ENCODE measurements at regions not wholly inside any gene's neighbourhood (a gene's known extent, or its start where the extent isn't known, plus 50 kb on each side); places are given as distances from the start of the nearest gene placed in this dataset.
A peak's percentile ranks its signal among the peaks of the same experiment; 100 is the strongest.

GRCh38 chr1:200336901-200337391, 72.9 kb downstream of the ZNF281 start:
- no peaks in the 10 kb centered on the region for H3K27me3 ChIP-seq (replicated peaks; ENCODE audit: control insufficient read depth, insufficient read depth, low read length)
- no peaks in the 10 kb centered on the region for H3K9me3 ChIP-seq (ENCODE audit: control insufficient read depth, low read length)
- peak overlapping the region; percentile 63 for H3K4me3 ChIP-seq (ENCODE audit: low read length)
- H3K36me3 ChIP-seq (ENCODE audit: control insufficient read depth, insufficient read depth, low read length, severe bottlenecking) = no peaks in the 10 kb centered on the region
- H3K9ac ChIP-seq (ENCODE audit: low read length) = peak overlapping the region; percentile 37
- DNase-seq (ENCODE audit: low read depth) = no peak
- H3K4me1 ChIP-seq (ENCODE audit: control insufficient read depth, insufficient read depth, low read length) = peaks cover 17% of the 10 kb centered on the region

- no peak overlapping the region for H3K9ac ChIP-seq (ENCODE audit: low read length)
- no peaks in the 10 kb centered on the region for H3K9me3 ChIP-seq (ENCODE audit: control insufficient read depth, low read length)
- H3K4me1 ChIP-seq (ENCODE audit: control insufficient read depth, insufficient read depth, low read length) = peaks cover 16% of the 10 kb centered on the region
- H3K4me3 ChIP-seq (ENCODE audit: low read length) = peak overlapping the region; percentile 63
- no peaks in the 10 kb centered on the region for H3K36me3 ChIP-seq (ENCODE audit: control insufficient read depth, insufficient read depth, low read length, severe bottlenecking)
- no peaks in the 10 kb centered on the region for H3K27me3 ChIP-seq (replicated peaks; ENCODE audit: control insufficient read depth, insufficient read depth, low read length)
- DNase-seq (ENCODE audit: low read depth) = no peak
These were observed 73.6 kb downstream of the ZNF281 start for GRCh38 chr1:200336101-200336845.

GRCh38 chr1:200334661-200335256, 75.1 kb downstream of the ZNF281 start:
- Histone ChIP-seq H3K9ac (ENCODE audit: low read length) (no peak overlapping the region), H3K4me3 (ENCODE audit: low read length) (no peak overlapping the region), H3K9me3 (ENCODE audit: control insufficient read depth, low read length) (no peaks in the 10 kb centered on the region), H3K27me3 (replicated peaks; ENCODE audit: control insufficient read depth, insufficient read depth, low read length) (no peaks in the 10 kb centered on the region), H3K36me3 (ENCODE audit: control insufficient read depth, insufficient read depth, low read length, severe bottlenecking) (no peaks in the 10 kb centered on the region), H3K4me1 (ENCODE audit: control insufficient read depth, insufficient read depth, low read length) (peaks cover 16% of the 10 kb centered on the region)
- DNase-seq (ENCODE audit: low read depth) = no peak

- no peak for DNase-seq (ENCODE audit: low read depth)
- no peaks in the 10 kb centered on the region for H3K27me3 ChIP-seq (replicated peaks; ENCODE audit: control insufficient read depth, insufficient read depth, low read length)
- H3K4me1 ChIP-seq (ENCODE audit: control insufficient read depth, insufficient read depth, low read length) = peaks cover 16% of the 10 kb centered on the region
- no peaks in the 10 kb centered on the region for H3K9me3 ChIP-seq (ENCODE audit: control insufficient read depth, low read length)
- H3K9ac ChIP-seq (ENCODE audit: low read length) = no peak overlapping the region
- H3K4me3 ChIP-seq (ENCODE audit: low read length) = no peak overlapping the region
- no peaks in the 10 kb centered on the region for H3K36me3 ChIP-seq (ENCODE audit: control insufficient read depth, insufficient read depth, low read length, severe bottlenecking)
These were observed 76.5 kb downstream of the ZNF281 start for GRCh38 chr1:200333329-200333728.

- Histone ChIP-seq H3K36me3 (ENCODE audit: control insufficient read depth, insufficient read depth, low read length, severe bottlenecking) (no peaks in the 10 kb centered on the region), H3K9me3 (ENCODE audit: control insufficient read depth, low read length) (no peaks in the 10 kb centered on the region), H3K27me3 (replicated peaks; ENCODE audit: control insufficient read depth, insufficient read depth, low read length) (no peaks in the 10 kb centered on the region), H3K4me3 (ENCODE audit: low read length) (no peak overlapping the region), H3K4me1 (ENCODE audit: control insufficient read depth, insufficient read depth, low read length) (peaks cover 16% of the 10 kb centered on the region), H3K9ac (ENCODE audit: low read length) (no peak overlapping the region)
- DNase-seq (ENCODE audit: low read depth) = no peak
These were observed 77.1 kb downstream of the ZNF281 start for GRCh38 chr1:200332716-200333115.

GRCh38 chr1:200330741-200331428, 79.0 kb downstream of the ZNF281 start:
- DNase-seq (ENCODE audit: low read depth) = no peak
- Histone ChIP-seq H3K4me1 (ENCODE audit: control insufficient read depth, insufficient read depth, low read length) (no peaks in the 10 kb centered on the region), H3K9ac (ENCODE audit: low read length) (no peak overlapping the region), H3K4me3 (ENCODE audit: low read length) (no peak overlapping the region), H3K36me3 (ENCODE audit: control insufficient read depth, insufficient read depth, low read length, severe bottlenecking) (no peaks in the 10 kb centered on the region), H3K9me3 (ENCODE audit: control insufficient read depth, low read length) (no peaks in the 10 kb centered on the region), H3K27me3 (replicated peaks; ENCODE audit: control insufficient read depth, insufficient read depth, low read length) (no peaks in the 10 kb centered on the region)

- Histone ChIP-seq H3K27me3 (replicated peaks; ENCODE audit: control insufficient read depth, insufficient read depth, low read length) (no peaks in the 10 kb centered on the region), H3K4me1 (ENCODE audit: control insufficient read depth, insufficient read depth, low read length) (no peaks in the 10 kb centered on the region), H3K36me3 (ENCODE audit: control insufficient read depth, insufficient read depth, low read length, severe bottlenecking) (no peaks in the 10 kb centered on the region), H3K4me3 (ENCODE audit: low read length) (no peak overlapping the region), H3K9me3 (ENCODE audit: control insufficient read depth, low read length) (no peaks in the 10 kb centered on the region), H3K9ac (ENCODE audit: low read length) (no peak overlapping the region)
- DNase-seq (ENCODE audit: low read depth) = no peak
These were observed 80.5 kb downstream of the ZNF281 start for GRCh38 chr1:200329208-200329882.

- Histone ChIP-seq H3K27me3 (replicated peaks; ENCODE audit: control insufficient read depth, insufficient read depth, low read length) (no peaks in the 10 kb centered on the region), H3K9me3 (ENCODE audit: control insufficient read depth, low read length) (no peaks in the 10 kb centered on the region), H3K4me3 (ENCODE audit: low read length) (no peak overlapping the region), H3K36me3 (ENCODE audit: control insufficient read depth, insufficient read depth, low read length, severe bottlenecking) (no peaks in the 10 kb centered on the region), H3K9ac (ENCODE audit: low read length) (no peak overlapping the region), H3K4me1 (ENCODE audit: control insufficient read depth, insufficient read depth, low read length) (peaks cover 8% of the 10 kb centered on the region)
- peak; percentile 23 for DNase-seq (ENCODE audit: low read depth)
These were observed 81.5 kb downstream of the ZNF281 start for GRCh38 chr1:200328379-200328778.

- peaks cover 19% of the 10 kb centered on the region for H3K4me1 ChIP-seq (ENCODE audit: control insufficient read depth, insufficient read depth, low read length)
- no peaks in the 10 kb centered on the region for H3K36me3 ChIP-seq (ENCODE audit: control insufficient read depth, insufficient read depth, low read length, severe bottlenecking)
- no peaks in the 10 kb centered on the region for H3K27me3 ChIP-seq (replicated peaks; ENCODE audit: control insufficient read depth, insufficient read depth, low read length)
- DNase-seq (ENCODE audit: low read depth) = peak; percentile 56
- no peaks in the 10 kb centered on the region for H3K9me3 ChIP-seq (ENCODE audit: control insufficient read depth, low read length)
- H3K9ac ChIP-seq (ENCODE audit: low read length) = no peak overlapping the region
- no peak overlapping the region for H3K4me3 ChIP-seq (ENCODE audit: low read length)
These were observed 85.9 kb downstream of the ZNF281 start for GRCh38 chr1:200323856-200324400.

GRCh38 chr1:200319148-200319547, 90.7 kb downstream of the ZNF281 start:
- no peak overlapping the region for H3K4me3 ChIP-seq (ENCODE audit: low read length)
- H3K9me3 ChIP-seq (ENCODE audit: control insufficient read depth, low read length) = no peaks in the 10 kb centered on the region
- no peaks in the 10 kb centered on the region for H3K36me3 ChIP-seq (ENCODE audit: control insufficient read depth, insufficient read depth, low read length, severe bottlenecking)
- peaks cover 32% of the 10 kb centered on the region for H3K4me1 ChIP-seq (ENCODE audit: control insufficient read depth, insufficient read depth, low read length)
- no peaks in the 10 kb centered on the region for H3K27me3 ChIP-seq (replicated peaks; ENCODE audit: control insufficient read depth, insufficient read depth, low read length)
- H3K9ac ChIP-seq (ENCODE audit: low read length) = no peak overlapping the region
- DNase-seq (ENCODE audit: low read depth) = no peak

- H3K9me3 ChIP-seq (ENCODE audit: control insufficient read depth, low read length) = no peaks in the 10 kb centered on the region
- H3K9ac ChIP-seq (ENCODE audit: low read length) = no peak overlapping the region
- no peaks in the 10 kb centered on the region for H3K36me3 ChIP-seq (ENCODE audit: control insufficient read depth, insufficient read depth, low read length, severe bottlenecking)
- no peak overlapping the region for H3K4me3 ChIP-seq (ENCODE audit: low read length)
- H3K27me3 ChIP-seq (replicated peaks; ENCODE audit: control insufficient read depth, insufficient read depth, low read length) = no peaks in the 10 kb centered on the region
- H3K4me1 ChIP-seq (ENCODE audit: control insufficient read depth, insufficient read depth, low read length) = peaks cover 29% of the 10 kb centered on the region
- peak; percentile 61 for DNase-seq (ENCODE audit: low read depth)
These were observed 92.6 kb downstream of the ZNF281 start for GRCh38 chr1:200317236-200317635.

Measured in adipocyte (in vitro differentiated cells).